Activated CD4-positive, alpha-beta T cell treated with anti-CD3 and anti-CD28 coated beads for 4 hours (primary cell): ENCODE measurements at regions not wholly inside any gene's neighbourhood (a gene's known extent, or its start where the extent isn't known, plus 50 kb on each side); places are given as distances from the start of the nearest gene placed in this dataset.
"Not testable (repeated sequence)": the region's sequence is repeated elsewhere in the genome, so short reads cannot be mapped to it uniquely, and the experiment has no call there.

Source experiments
- DNase-seq, 2 donors: peaks; one replicate each; pipeline ENCODE4 v3.0.0-alpha.2; 2020

- DNase-seq: no peak
These were observed 99.0 kb upstream of the SATB2 start for GRCh38 chr2:199556527-199557285.

GRCh38 chr2:199554026-199554425 is 96.3 kb upstream of the SATB2 start:
- DNase-seq: no peak

DNA sequence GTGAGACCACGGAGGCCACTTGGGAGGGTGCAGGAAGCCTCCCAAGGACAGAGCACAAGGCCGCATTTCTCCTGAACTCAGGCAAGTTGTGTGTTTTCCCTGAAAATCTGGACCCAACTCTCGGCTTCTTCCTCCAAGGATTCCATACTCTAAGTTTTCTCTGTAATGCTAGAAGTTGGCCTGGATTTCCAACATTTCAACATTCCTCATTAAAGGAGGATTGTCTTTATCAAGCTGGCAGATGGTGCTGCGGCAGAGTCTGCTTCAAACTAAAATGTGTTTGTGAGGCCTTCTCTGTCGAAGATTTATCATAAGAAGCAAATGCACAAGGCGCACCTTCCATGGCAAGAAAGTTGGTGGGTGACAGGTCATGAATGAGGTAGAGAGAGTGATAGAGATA is 94.4 kb upstream of the SATB2 start:
- DNase-seq: no peak

- no peak for DNase-seq
These were observed 86.0 kb upstream of the SATB2 start for GRCh38 chr2:199543606-199544172.

DNA sequence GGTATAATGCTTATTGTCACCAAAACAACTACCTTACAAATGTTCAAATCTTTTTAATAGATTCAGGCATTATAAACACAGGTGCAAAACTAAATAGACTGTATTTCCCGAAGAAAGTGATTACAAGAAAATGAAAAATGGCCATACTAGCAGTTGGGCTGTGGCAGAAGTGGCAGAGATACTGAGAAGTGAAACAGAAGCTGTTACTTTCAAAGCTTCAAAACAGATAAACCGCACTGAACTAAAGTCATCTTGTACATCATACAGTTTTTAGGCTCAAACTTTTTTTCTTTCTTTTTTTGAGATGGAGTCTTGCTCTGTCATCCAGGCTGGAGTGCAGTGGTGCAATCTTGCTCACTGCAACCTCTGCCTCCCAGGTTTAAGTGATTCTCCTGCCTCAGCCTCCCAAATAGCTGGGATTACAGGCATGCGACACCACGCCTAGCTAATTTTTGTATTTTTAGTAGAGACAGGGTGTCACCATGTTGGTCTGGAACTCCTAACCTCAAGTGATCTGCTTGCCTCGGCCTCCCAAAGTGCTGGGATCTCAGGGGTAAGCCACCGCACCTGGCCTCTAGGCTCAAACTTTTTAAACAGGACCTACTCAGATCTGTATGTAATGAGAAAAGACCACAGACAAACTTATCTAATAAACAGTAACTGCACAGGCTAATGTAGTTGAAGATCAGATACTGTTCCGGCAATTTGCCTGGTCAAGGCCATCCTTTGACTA is 77.9 kb upstream of the SATB2 start:
- DNase-seq: no peak

DNA sequence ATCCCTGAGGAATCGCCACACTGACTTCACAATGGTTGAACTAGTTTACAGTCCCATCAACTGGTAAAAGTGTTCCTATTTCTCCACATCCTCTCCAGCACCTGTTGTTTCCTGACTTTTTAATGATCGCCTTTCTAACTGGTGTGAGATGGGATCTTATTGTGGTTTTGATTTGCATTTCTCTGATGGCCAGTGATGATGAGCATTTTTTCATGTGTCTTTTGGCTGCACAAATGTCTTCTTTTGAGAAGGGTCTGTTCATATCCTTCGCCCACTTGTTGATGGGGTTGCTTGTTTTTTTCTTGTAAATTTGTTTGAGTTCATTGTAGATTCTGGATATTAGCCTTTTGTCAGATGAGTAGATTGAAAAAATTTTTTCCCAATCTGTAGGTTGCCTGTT is 76.1 kb upstream of the SATB2 start:
- DNase-seq: not testable (repeated sequence)

DNA sequence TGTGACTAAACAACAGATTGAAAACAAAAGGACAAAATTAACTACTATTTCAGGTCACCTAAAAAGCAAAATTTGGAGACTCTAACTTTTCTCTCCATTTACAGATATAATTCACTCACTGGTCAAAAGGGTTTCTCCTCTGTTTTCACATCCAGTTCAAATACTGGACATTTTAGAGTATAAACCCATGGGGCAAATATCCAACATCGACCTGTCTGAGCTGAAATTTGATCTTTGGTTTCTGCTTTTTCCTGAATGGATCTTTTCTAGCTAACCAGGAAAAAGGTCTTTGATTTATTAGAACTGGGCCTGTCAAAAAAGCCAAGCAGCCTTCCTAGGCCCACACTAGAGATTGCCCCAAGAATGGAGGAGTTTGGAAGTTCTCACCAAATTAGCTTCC is 69.3 kb upstream of the SATB2 start:
- DNase-seq: no peak

DNA sequence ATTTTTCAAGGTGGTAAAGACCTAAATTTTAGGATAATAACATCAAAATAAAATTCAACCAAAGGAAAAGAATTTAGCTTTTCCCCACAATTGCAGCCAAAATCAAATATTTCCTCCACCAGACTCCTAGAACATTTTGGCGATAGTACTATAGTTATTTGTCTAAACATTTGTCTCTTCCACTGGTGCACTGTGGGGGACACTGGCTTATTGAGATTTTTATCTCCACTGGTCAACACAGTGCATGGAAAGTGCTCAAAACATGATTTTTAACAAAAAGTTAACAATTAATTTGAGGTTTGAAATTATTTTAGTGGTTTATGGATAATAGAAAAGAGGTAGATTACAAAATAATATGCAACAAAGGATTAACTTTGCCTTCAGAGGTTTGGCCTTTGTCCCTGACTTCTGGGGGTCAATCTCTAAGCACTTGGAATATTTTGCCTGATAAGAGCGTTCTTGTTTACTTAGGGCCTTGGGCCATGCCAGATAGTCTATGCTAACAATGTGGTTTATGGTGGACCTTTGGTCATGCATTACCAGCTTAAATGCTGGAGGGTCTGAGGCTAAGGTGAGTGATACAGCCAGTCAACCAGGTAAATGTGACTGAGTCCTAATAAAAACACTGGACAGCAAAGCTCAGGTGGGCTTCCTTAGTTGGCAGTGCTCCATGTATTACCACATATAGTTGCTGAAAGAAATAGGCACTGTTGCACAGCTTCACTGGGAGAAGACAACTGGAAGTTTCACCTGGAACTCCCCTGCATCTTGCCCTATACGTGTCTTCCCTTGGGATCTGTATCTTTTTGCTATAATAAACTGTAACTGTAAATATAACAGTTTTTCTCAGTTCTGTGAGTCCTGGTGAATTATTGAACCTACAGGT is 67.2 kb upstream of the SATB2 start:
- no peak for DNase-seq

DNA sequence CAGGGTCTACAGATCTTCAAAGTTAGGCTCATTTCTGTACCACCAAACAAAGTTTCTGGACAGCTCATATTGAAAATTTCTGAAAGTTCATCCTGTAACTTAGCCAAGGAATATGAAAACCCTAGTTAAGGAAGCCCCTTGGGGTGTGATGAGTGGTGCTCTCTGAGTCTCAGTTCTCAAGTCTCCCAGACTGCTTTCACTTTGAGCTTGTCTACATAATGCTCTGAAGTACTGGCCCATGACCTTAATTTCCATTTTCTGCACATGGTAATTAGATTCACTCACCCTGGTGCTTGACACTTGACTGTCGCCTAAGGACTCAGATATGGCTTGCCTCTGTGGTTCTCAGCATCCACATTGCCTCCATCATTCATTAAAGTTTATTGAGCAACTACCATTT is 51.7 kb upstream of the SATB2 start:
- DNase-seq: no peak
